ENCODE measurements at regions not wholly inside any gene's neighbourhood (a gene's known extent, or its start where the extent isn't known, plus 50 kb on each side); places are given as distances from the start of the nearest gene placed in this dataset.

DNA sequence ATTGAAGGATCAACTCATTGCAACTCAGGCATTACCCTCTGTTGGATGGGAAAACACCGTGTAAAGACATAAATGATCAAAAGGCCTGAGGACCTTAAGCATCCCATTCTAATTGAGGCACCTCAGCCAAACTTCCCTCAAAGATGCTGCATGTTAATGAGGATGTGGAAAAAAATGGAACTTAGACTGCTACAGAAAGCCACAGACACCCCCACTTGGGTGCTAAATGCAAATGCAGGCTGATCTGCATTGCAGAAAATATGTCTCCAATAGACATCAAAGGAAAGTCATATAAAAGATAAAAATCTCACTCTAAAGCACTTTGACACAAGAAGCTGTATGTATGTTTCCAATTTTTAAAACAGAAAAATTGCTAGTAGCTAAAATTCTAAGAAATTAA lies 504.7 kb downstream of the KCNJ3 start:
- Histone ChIP-seq H3K27ac (no peak overlapping the region), H3K36me3 (no peaks in the 10 kb centered on the region), H3K9me3 (ENCODE audit: low read depth) (no peaks in the 10 kb centered on the region), H3K4me3 (no peak overlapping the region), H3K4me1 (ENCODE audit: low read depth) (no peaks in the 10 kb centered on the region), H3K27me3 (no peaks in the 10 kb centered on the region)
- TF ChIP-seq, protein P1, sequence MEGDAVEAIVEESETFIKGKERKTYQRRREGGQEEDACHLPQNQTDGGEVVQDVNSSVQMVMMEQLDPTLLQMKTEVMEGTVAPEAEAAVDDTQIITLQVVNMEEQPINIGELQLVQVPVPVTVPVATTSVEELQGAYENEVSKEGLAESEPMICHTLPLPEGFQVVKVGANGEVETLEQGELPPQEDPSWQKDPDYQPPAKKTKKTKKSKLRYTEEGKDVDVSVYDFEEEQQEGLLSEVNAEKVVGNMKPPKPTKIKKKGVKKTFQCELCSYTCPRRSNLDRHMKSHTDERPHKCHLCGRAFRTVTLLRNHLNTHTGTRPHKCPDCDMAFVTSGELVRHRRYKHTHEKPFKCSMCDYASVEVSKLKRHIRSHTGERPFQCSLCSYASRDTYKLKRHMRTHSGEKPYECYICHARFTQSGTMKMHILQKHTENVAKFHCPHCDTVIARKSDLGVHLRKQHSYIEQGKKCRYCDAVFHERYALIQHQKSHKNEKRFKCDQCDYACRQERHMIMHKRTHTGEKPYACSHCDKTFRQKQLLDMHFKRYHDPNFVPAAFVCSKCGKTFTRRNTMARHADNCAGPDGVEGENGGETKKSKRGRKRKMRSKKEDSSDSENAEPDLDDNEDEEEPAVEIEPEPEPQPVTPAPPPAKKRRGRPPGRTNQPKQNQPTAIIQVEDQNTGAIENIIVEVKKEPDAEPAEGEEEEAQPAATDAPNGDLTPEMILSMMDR (IDR thresholded peaks at IDR 0.05; ENCODE audit: low read depth, low read length), result no peak
- no peak for DNase-seq (ENCODE audit: low read depth in 1 of 2, low spot score in 1 of 2)

GRCh38 chr2:155200753-155201152 lies 502.3 kb downstream of the KCNJ3 start:
- Histone ChIP-seq H3K27ac (no peak overlapping the region), H3K27me3 (no peaks in the 10 kb centered on the region), H3K4me1 (ENCODE audit: low read depth) (no peaks in the 10 kb centered on the region), H3K36me3 (no peaks in the 10 kb centered on the region), H3K4me3 (no peak overlapping the region), H3K9me3 (ENCODE audit: low read depth) (no peaks in the 10 kb centered on the region)
- TF ChIP-seq, protein P1 (IDR thresholded peaks at IDR 0.05; ENCODE audit: low read depth, low read length), result no peak
- no peak for DNase-seq (ENCODE audit: low read depth in 1 of 2, low spot score in 1 of 2)

DNA sequence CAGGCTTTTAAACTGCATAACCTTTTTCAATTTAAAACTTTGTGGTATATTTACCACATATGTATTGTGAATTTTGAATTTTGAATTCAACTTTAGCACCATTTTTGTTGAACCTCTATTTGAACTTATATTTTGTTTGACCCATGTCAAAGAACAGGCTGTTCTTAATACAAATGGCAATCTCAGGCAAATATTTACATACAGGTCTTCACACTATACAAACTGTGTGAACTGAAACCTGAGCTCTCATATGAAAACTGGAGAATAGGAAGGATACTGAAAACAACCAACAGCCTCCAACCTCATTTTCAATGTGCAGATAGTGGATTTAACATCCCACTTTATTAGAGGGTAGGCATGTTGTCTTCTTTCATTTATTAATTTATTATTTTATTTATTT lies 491.8 kb downstream of the KCNJ3 start:
- DNase-seq (ENCODE audit: low read depth in 1 of 2, low spot score in 1 of 2), result no peak
- TF ChIP-seq, protein P1 (IDR thresholded peaks at IDR 0.05; ENCODE audit: low read depth, low read length), result no peak
- H3K27ac ChIP-seq, result no peak overlapping the region
- no peaks in the 10 kb centered on the region for H3K36me3 ChIP-seq
- H3K4me1 ChIP-seq (ENCODE audit: low read depth), result peaks cover 5% of the 10 kb centered on the region
- no peak overlapping the region for H3K4me3 ChIP-seq
- no peaks in the 10 kb centered on the region for H3K27me3 ChIP-seq
- H3K9me3 ChIP-seq (ENCODE audit: low read depth), result no peaks in the 10 kb centered on the region

DNA sequence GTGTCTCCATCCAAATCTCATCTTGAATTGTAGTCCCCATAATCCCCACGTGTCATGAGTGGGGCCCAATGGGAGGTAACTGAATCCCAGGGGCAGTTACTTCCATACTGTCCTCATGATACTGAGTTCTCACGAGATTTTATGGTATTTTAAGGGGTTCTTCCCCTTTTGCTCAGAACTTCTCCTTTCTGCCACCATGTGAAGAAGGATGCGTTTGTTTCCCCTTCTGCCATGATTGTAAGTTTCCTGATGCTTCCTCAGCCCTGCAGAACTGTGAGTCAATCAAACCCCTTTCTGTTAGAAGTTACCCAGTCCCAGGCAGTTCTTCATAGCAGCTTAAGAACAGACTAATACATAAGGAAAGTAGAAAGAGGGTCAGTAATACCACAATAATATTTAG lies 480.4 kb downstream of the KCNJ3 start:
- Histone ChIP-seq H3K27me3 (no peaks in the 10 kb centered on the region), H3K4me1 (ENCODE audit: low read depth) (no peaks in the 10 kb centered on the region), H3K9me3 (ENCODE audit: low read depth) (no peaks in the 10 kb centered on the region), H3K4me3 (no peak overlapping the region), H3K36me3 (no peaks in the 10 kb centered on the region), H3K27ac (no peak overlapping the region)
- TF ChIP-seq, protein P1 (IDR thresholded peaks at IDR 0.05; ENCODE audit: low read depth, low read length), result no peak
- no peak for DNase-seq (ENCODE audit: low read depth in 1 of 2, low spot score in 1 of 2)

GRCh38 chr2:155176345-155176744 lies 477.9 kb downstream of the KCNJ3 start:
- TF ChIP-seq, protein P1 (IDR thresholded peaks at IDR 0.05; ENCODE audit: low read depth, low read length), result no peak
- Histone ChIP-seq H3K9me3 (ENCODE audit: low read depth) (no peaks in the 10 kb centered on the region), H3K27me3 (no peaks in the 10 kb centered on the region), H3K27ac (no peak overlapping the region), H3K4me1 (ENCODE audit: low read depth) (no peaks in the 10 kb centered on the region), H3K36me3 (no peaks in the 10 kb centered on the region), H3K4me3 (no peak overlapping the region)
- no peak for DNase-seq (ENCODE audit: low read depth in 1 of 2, low spot score in 1 of 2)

- TF ChIP-seq, protein P1 (IDR thresholded peaks at IDR 0.05; ENCODE audit: low read depth, low read length), result no peak
These were observed 470.8 kb downstream of the KCNJ3 start for GRCh38 chr2:155169317-155169716.

More at GRCh38 chr2:155169317-155169716, 470.8 kb downstream of the KCNJ3 start:
- Histone ChIP-seq H3K9me3 (ENCODE audit: low read depth) (no peaks in the 10 kb centered on the region), H3K4me1 (ENCODE audit: low read depth) (no peaks in the 10 kb centered on the region), H3K27me3 (no peaks in the 10 kb centered on the region), H3K27ac (no peak overlapping the region), H3K4me3 (no peak overlapping the region), H3K36me3 (no peaks in the 10 kb centered on the region)
- DNase-seq (ENCODE audit: low read depth in 1 of 2, low spot score in 1 of 2), result no peak

Data from cardiac muscle cell (in vitro differentiated cells and primary cell).